Tibial nerve (tissue), 4 donors: ENCODE measurements at regions not wholly inside any gene's neighbourhood (a gene's known extent, or its start where the extent isn't known, plus 50 kb on each side); places are given as distances from the start of the nearest gene placed in this dataset.

ENCODE experiments used
- CTCF ChIP-seq, 5 experiments: fragments of 200-600 bp in 3 of 5; fragments of 450-650 bp in 2 of 5; sonication (generic) in 3 of 5; IDR thresholded peaks; one replicate each; pipeline ENCODE4 v1.5.1; 2016 to 2019; ENCODE audit warnings: antibody characterized with exemption in 5 of 5, mild to moderate bottlenecking in 3 of 5, moderate library complexity in 2 of 5
- EP300 ChIP-seq, 2 donors: sonication (generic); formaldehyde crosslinking; IDR thresholded peaks; one replicate each; pipeline ENCODE4 v1.6.1; 2017; ENCODE audit warnings: antibody characterized with exemption in 2 of 2, mild to moderate bottlenecking in 1 of 2

- TF ChIP-seq CTCF (IDR thresholded peaks at IDR 0.05) (no peak), EP300 (IDR thresholded peaks at IDR 0.05) (no peak)
Measured at GRCh38 chr1:199046618-199047017, 407.8 kb downstream of the PTPRC start.
